PFSK-1 (cell line): ENCODE measurements at regions not wholly inside any gene's neighbourhood (a gene's known extent, or its start where the extent isn't known, plus 50 kb on each side); places are given as distances from the start of the nearest gene placed in this dataset.

Experiments
- FOXP2 ChIP-seq: optimal IDR thresholded peaks from 2 replicates; pipeline ENCODE3; 2011; ENCODE audit warnings: borderline replicate concordance, control low read depth, inconsistent platforms; ENCODE audit not compliant: insufficient read depth; ENCODE audit errors: extremely low read length, extremely low read depth
- POLR2AphosphoS5 ChIP-seq: IDR thresholded peaks from 2 replicates; pipeline ENCODE4 v1.6.1; 2012; ENCODE audit warnings: low read depth, mild to moderate bottlenecking, control low read depth, low read length, moderate library complexity
- SIN3A ChIP-seq: IDR thresholded peaks from 2 replicates; pipeline ENCODE4 v1.6.1; 2012; ENCODE audit warnings: mild to moderate bottlenecking, low read length, moderate library complexity, borderline replicate concordance; ENCODE audit not compliant: insufficient read depth
- TAF1 ChIP-seq: IDR thresholded peaks from 2 replicates; pipeline ENCODE4 v1.6.1; 2012; ENCODE audit warnings: low read length, control low read depth, borderline replicate concordance; ENCODE audit not compliant: insufficient read depth
- TF ChIP-seq, protein P1 (sequence below), 2 experiments: IDR thresholded peaks; 2 replicates each; pipeline versions ENCODE4 v1.6.1 to v1.8.0; 2011 to 2012; ENCODE audit warnings: low read depth in 2 of 2, low read length in 2 of 2, control low read depth in 1 of 2, inconsistent platforms in 1 of 2, mild to moderate bottlenecking in 1 of 2, moderate library complexity in 1 of 2; ENCODE audit not compliant: insufficient read depth in 1 of 2

DNA sequence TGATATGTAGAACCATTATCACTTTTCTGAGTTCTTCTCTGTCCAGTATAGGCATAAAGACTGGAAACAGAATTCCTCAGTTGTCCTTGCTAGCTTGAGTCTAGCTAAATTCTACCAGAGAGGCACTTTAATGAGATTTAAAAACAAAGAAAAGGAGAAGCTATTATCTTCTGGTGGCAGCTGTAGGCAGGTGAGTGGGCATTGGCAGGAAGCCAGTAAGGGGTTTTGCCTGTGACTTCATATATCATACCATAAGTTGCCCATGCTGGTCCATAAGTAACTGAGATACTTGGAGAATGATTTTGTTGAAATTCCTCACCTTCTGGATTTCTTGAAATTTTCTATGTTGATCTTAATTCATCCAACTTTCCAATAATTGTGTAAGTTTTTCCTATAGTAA is 402.3 kb upstream of the TGFBR2 start:
- TF ChIP-seq SIN3A (no peak), TAF1 (no peak), POLR2AphosphoS5 (no peak)

DNA sequence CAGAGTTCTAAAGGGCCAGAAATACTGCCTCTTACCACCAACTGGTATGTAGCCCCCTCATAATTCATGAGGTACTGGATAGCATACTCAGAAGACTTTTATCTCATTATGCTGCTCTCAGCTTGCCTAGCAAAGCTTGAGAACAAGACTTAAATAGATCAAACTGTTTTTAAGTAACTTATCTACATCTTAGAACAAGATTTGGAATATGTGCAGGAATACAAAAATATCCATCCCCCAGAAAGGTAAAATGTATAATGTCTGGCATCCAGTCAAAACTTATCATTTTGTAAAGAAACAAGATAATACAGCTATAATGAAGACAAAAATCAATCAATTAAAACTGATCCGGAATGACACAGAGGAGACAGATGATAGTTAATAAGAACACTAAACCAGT is 400.4 kb upstream of the TGFBR2 start:
- TF ChIP-seq POLR2AphosphoS5 (no peak), SIN3A (no peak), FOXP2 (no peak), TAF1 (no peak)
- TF ChIP-seq, protein P1, sequence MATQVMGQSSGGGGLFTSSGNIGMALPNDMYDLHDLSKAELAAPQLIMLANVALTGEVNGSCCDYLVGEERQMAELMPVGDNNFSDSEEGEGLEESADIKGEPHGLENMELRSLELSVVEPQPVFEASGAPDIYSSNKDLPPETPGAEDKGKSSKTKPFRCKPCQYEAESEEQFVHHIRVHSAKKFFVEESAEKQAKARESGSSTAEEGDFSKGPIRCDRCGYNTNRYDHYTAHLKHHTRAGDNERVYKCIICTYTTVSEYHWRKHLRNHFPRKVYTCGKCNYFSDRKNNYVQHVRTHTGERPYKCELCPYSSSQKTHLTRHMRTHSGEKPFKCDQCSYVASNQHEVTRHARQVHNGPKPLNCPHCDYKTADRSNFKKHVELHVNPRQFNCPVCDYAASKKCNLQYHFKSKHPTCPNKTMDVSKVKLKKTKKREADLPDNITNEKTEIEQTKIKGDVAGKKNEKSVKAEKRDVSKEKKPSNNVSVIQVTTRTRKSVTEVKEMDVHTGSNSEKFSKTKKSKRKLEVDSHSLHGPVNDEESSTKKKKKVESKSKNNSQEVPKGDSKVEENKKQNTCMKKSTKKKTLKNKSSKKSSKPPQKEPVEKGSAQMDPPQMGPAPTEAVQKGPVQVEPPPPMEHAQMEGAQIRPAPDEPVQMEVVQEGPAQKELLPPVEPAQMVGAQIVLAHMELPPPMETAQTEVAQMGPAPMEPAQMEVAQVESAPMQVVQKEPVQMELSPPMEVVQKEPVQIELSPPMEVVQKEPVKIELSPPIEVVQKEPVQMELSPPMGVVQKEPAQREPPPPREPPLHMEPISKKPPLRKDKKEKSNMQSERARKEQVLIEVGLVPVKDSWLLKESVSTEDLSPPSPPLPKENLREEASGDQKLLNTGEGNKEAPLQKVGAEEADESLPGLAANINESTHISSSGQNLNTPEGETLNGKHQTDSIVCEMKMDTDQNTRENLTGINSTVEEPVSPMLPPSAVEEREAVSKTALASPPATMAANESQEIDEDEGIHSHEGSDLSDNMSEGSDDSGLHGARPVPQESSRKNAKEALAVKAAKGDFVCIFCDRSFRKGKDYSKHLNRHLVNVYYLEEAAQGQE (IDR thresholded peaks at IDR 0.05; ENCODE audit: insufficient read depth in 1 of 2, low read depth in 2 of 2, low read length in 2 of 2), result no peak

DNA sequence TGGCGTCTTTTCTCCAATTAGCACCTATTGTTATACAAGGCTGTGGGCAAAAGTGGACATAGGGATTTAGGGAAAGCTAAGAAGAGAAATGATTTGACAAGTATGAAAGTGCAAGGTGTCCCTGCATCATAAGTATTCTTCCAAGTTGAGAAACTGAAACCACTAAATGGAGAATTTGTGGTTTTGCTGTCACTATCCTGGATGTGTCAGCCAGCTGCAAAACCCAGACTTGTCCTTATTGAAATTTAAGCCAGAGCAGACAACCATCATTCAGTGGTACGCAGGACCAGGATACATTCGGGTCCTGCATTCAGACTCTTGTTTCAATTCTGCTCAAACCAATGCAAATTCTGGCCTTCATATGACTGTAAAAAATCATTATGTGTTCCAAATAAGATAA is 384.8 kb upstream of the TGFBR2 start:
- TF ChIP-seq TAF1, result no peak

- TF ChIP-seq POLR2AphosphoS5 (no peak), SIN3A (no peak), FOXP2 (no peak), TAF1 (no peak)
- TF ChIP-seq, protein P1 (IDR thresholded peaks at IDR 0.05; ENCODE audit: insufficient read depth in 1 of 2, low read depth in 2 of 2, low read length in 2 of 2), result no peak
These were observed 384.0 kb upstream of the TGFBR2 start for GRCh38 chr3:30222441-30222840.

DNA sequence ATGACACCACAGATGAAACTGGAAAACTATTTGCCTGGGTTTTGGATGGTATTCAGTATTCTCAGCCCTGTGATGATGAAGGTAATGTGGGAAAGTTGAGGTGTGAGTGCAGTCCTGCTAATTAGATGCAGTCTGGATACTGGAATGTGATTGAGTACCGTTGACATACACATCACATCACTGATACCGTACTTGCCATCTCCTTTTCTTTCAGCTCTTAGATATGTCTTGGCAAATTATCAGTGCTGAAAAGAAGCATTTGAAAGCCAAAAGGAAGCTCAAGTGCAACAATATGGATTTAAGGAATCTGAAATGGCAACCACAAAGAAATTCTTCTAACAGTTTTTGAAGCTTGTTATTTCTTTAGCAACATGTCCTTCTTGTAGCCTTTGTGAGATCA is 381.4 kb upstream of the TGFBR2 start:
- TF ChIP-seq, protein P1 (IDR thresholded peaks at IDR 0.05; ENCODE audit: insufficient read depth in 1 of 2, low read depth in 2 of 2, low read length in 2 of 2), result no peak
- TF ChIP-seq FOXP2 (no peak), TAF1 (no peak), SIN3A (no peak), POLR2AphosphoS5 (no peak)

GRCh38 chr3:30226601-30227151 is 379.7 kb upstream of the TGFBR2 start:
- TF ChIP-seq POLR2AphosphoS5 (no peak), TAF1 (no peak), FOXP2 (no peak), SIN3A (no peak)
- TF ChIP-seq, protein P1 (IDR thresholded peaks at IDR 0.05; ENCODE audit: insufficient read depth in 1 of 2, low read depth in 2 of 2, low read length in 2 of 2), result no peak
